Esophagus mucosa (tissue), 1 donor: ENCODE measurements at regions not wholly inside any gene's neighbourhood (a gene's known extent, or its start where the extent isn't known, plus 50 kb on each side); places are given as distances from the start of the nearest gene placed in this dataset.
"Not testable (repeated sequence)": the region's sequence is repeated elsewhere in the genome, so short reads cannot be mapped to it uniquely, and the experiment has no call there.

ENCODE experiments used
- ATAC-seq: fragments of 200-7000 bp; cut with Tn5 transposase; one replicate; pipeline ENCODE4 v1.9.1; 2020
- donor health status: DM: yes; HTN: yes; CAD: no.

DNA sequence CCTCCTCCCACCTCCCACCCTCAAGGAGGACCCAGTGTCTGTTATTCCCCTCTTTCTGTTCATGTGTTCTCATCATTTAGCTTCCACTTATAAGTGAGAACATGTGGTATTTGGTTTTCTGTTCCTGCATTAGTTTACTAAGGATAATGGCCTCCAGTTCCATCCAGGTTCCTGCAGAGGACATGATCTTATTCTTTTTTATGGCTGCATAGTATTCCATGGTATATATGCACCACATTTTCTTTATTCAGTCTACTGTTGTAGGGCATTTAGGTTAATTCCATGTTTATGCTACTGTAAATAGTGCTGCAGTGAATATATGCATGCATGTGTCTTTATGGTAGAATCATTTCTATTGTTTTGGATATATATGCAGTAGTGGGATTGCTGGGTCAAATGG, 180.4 kb upstream of the KLF3 start:
- not testable (repeated sequence) for ATAC-seq

DNA sequence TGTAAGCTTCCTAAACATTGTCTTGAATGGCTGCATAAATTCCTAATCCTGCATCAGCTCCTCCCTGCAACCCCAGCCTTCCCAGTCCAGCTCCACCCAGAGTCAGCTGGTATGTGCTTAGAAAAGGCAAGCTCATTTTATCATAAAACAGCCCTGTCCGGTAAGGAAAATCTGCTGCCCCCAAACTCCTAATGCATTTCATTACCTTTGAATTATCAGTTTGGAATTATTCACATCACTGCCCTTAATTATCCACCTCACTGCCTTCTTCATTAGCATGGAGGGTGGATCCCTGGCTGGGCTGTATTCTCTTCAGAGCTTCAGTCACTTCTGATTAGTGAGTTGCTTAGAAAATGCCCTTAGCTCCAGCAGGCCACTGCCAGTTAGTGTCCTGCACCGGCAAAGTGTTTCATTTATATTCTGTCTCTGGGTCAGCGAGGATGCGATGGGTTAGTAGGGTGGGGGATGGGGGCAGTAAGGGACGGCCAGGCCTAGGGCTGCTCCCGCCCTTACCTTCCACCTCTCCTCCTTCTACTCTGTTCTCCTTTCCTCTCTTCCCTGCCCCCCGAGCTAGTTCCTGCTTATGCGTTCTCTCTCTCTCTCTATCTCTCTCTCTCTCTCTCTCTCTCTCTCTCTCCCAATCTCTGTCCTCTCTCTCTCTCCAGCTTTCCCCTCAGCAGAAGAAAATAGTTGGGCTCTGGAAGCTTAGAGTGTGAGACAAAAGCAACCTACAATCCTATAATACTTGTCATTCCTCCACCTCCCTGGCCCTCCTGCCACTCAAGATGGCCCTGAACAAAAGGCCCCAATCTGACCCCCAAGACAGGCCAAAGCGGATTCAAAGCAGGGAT, 174.8 kb upstream of the KLF3 start:
- ATAC-seq: no peak

DNA sequence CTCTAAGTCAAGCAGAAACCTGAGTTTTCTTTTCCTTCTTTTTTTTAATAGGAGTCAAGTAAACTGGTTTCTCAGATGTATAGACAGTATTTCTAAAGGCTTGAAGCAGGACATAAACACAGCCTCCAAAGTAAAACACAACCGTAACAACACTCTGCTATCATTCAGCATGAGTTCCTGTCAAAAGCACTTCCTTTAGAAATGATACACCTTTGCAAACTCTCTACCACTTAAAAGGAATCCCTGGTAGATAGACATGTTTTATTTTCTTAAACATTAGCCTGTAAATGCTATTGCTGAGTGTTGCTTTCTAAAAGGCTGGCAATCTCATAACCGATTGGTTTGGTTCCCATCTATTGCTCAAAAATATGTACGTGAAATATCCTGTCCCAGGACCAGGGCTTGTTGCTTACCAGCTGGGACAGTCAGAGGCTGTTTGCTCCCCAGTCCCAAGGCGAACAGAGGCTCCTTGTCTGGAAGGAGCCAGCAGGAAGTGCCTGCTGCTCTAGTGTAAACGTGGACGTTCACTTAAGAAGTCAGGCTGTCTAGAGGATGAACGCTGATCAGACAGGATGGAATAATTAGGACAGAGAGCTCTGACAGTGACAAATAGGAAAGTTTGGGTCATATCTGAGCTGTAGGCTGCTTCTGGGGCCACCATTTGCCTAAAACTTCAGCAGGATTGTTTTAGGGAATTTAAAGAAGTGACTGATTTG, 173.9 kb upstream of the KLF3 start:
- no peak for ATAC-seq

- no peak for ATAC-seq
Measured at GRCh38 chr4:38490753-38491446, 173.1 kb upstream of the KLF3 start.

- no peak for ATAC-seq
Measured at GRCh38 chr4:38491854-38492478, 172.0 kb upstream of the KLF3 start.

DNA sequence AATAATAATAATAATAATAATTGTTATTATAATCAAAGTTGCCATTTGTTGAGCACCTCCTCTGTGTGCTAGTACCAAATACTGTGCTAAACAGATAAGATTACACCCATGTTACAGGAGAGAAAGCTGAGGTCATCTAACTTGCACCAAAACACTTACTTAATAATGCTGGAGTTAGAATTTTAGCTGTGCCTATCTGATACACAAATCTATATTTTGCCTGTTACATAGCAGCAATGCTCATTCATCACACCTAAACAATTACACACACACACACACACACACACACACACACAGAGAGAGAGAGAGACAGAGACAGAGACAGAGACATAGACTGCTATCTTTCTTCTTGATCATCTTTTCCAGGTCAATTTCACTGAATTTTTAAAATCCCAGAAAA, 170.9 kb upstream of the KLF3 start:
- ATAC-seq: no peak

- no peak for ATAC-seq
Measured at GRCh38 chr4:38495446-38495845, 168.6 kb upstream of the KLF3 start.

DNA sequence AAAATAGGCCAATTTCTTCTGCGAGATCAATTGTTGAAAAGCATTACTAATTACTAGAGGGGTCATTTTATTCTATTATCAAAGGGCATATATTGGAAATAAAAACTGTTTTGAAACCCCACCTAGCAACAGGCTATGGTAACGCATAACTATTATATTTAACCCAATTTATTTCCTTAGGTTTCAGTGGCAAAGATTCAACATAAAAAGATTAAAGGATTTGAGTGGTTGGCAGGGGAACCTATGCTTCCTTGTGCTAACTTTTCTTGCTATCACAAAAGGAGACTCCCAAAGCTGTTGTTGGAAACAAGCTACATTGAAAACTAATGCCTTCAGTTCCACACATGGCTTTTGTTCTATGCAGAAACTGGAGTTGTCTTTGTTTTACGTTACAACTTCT, 166.9 kb upstream of the KLF3 start:
- no peak for ATAC-seq

DNA sequence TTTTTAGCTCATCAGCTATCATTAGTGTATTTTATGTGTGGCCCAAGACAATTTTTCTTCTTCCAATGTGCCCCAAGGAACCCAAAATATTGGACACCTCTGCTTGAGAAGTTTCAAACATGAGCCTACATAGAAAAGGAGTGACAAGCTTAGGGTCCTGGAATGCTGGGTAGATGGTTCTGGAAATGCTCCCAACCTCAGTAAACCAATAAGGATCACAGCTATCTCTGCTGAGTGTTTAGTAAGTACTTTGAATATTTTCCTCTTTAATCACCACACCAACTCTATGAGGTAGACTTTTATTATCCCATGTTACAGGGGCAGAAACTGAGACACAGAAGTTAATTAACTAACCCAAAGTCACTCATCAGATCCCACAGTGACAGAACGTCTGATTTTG, 164.9 kb upstream of the KLF3 start:
- no peak for ATAC-seq

GRCh38 chr4:38500433-38500832, 163.6 kb upstream of the KLF3 start:
- ATAC-seq: no peak

DNA sequence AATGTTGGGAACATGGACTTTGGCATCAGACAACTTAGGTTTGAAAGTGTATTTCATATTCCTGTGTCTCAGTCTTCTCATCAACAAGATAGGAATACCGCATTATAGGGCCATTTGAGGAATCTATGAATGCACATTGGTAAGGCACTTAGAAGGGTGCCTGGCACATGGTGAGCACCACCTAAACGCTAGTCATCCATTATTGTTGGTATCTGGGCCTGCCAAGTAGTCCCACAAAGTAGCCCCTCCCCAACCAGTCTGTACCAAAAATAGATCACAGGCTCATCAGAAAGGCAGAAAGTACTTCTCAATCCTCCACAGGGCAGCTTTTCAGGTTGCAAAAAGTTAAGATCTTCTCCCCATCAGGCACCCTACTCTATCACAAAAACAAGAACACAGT, 162.3 kb upstream of the KLF3 start:
- no peak for ATAC-seq

GRCh38 chr4:38503689-38504395, 160.2 kb upstream of the KLF3 start:
- no peak for ATAC-seq

DNA sequence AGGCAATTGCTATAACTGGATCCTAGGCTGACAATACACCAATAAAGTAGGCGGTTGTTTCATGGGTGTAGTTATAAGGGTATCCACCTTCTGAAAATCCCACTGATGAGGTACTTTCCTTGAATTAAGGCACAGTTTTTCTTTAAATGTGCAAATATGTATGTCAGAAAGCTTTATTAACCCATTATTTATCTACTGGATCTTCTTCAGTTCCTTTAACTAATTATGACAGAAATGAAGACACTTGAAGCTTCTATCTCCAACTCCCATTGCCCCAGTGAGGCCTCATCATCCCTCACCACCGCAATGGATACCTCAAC, 159.6 kb upstream of the KLF3 start:
- ATAC-seq: no peak

GRCh38 chr4:38509551-38509950, 154.4 kb upstream of the KLF3 start:
- ATAC-seq: no peak

- no peak for ATAC-seq
Measured at GRCh38 chr4:38510201-38510600, 153.8 kb upstream of the KLF3 start.

GRCh38 chr4:38511702-38512101, 152.3 kb upstream of the KLF3 start:
- no peak for ATAC-seq

DNA sequence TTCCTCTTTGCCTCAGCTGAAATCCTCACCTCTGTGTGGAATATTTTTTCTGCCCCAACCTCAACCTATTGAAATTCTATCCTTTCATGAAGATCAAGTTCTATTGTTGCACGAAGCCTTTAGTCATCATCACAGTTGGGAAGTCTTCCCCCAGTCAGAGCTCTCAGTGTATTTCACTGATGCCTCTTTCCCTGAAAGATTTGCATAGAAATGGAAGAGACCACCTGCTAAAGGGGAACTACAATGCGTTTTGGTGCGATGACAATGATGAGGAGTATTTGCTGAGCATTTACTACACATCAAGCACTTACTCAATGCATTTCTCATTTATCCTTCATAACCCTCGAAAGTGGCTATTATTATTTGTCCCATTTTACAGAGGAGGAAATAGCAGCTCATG, 151.2 kb upstream of the KLF3 start:
- no peak for ATAC-seq

- ATAC-seq: no peak
Measured at GRCh38 chr4:38514465-38515146, 149.4 kb upstream of the KLF3 start.

DNA sequence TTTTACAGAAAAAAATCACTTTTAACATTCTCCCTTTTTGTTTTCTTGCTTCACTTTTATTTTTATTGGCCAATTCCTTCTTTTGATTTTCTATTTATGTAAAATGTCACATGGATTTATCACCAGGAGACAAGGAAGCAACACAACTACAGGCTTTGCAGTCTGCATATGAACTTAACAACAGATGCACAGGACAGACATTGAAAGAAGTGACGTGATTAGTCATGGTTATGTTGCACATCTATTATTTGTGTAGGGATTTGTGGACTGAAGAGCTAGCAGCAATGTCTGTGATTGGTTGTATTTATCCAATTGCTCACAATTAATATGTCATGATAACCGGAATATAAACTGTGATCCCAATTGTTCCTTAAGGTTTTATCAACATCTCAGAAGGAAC, 147.8 kb upstream of the KLF3 start:
- ATAC-seq: peak; percentile 93

DNA sequence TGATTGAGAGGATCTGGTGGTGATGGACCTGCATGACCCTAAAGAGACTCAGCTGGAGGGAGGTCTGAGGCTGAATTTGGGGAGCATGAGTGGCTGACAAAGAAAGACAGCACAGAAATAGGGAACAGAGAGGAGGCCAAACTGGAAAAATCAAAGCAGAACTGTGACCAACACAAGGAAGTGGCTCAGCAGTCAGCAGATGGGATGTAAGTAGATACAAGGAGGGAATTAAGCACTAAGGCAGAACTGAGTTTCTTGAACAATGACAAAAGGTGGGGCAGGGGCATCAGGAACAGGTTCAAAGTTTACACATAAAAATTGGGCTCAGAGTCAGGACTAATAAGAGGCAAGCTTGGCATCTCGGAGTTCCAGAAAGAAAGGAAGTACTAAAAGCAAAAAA, 144.3 kb upstream of the KLF3 start:
- ATAC-seq: no peak

- no peak for ATAC-seq
Measured at GRCh38 chr4:38523054-38523453, 140.9 kb upstream of the KLF3 start.
